ENCODE measurements at regions not wholly inside any gene's neighbourhood (a gene's known extent, or its start where the extent isn't known, plus 50 kb on each side); places are given as distances from the start of the nearest gene placed in this dataset.
A peak's percentile ranks its signal among the peaks of the same experiment; 100 is the strongest.

DNA sequence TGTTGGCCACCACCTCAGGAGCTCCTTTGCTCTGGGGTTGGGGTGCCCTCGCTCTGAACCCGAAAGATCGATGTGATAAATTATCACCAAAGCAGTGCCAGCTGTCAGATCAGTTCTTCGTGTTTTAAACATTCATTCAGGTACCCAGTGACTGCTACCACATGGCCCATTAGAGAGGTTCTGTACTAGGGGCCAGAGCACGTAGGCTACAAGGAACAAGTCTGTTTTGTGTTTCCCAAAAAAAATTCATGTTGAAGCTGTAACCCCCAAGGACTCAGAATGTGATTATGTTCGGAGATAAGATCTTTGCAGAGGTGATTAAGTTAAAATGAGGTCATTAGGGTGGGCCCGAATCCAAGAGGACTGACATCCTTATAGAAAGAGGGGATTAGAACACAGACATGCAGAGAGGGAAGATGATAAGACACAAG lies 526.9 kb downstream of the NPHP4 start:
- DNase-seq (ENCODE audit: low spot score) = no peak

DNA sequence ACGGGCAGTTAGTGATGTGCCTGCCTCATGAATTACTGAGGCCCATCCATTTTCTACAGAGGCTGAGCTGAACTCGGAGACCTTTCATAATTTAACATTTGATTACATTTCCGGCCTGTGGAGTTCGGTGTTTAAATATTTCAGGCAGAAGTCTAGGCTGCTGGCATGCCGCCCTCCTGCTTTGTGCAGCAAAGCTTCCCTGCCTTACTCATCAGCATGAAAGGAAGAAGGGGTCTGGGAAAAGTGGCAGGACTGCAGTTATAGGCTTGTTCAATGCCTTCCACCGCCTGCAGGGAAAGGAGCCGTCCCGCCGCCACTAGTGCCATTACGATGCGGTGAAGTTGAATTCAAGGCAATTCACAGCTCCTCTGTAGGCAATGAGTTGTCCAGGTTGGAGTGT lies 527.9 kb downstream of the NPHP4 start:
- DNase-seq (ENCODE audit: low spot score) = no peak

DNA sequence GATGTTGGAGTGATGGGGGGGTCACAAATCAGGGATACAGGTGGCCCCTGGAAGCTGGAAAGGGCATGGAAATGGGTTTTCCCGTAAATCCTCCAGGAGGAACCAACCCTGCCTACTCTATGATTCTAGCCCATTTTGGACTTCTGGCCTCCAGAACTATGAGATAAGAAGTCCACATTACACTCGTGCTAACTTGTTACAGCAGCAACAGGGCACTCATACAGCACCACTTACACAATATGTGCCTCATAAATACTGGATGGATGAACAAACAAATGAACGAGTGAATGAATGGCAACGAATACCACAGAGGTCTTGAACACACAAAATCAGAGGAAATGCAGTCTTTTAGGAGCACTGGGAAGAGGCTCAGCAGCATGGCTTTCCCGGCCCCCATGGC lies 531.3 kb downstream of the NPHP4 start:
- DNase-seq (ENCODE audit: low spot score) = no peak

DNA sequence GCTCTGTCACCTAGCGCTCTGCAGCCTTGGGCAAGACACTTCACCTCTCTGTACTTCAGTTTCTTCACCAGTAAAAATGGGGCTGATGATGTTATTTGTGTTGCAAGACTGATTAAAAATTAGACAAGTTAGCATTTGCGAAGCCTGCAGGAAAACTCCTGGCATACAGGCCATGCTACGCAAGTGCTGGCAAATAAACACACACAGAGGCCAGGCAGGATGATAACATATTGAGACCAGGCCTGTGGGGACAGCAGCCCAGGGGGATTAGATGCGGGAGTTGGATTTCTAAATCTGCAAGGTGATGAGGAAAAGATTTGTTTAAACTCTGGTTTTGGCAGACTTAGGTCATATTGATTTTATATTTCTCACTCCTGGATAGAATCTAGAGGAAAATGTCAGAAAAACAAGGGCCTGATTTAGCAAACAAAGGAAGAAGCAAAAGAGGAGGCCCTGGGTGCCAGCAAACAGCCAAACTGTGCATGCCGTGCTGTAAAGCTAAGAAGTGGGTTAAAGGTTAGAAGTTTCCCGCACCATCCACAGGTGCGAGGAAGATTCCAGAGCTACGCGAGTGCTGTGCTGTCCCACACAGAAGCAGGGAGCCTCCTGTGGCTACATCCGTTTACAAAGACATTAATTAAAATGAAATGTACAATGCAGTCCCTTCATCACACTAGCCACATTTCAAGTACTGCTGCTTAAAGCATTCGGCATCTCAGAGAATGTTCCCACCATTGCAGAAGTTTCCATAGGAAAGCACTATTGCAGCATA lies 532.2 kb downstream of the NPHP4 start:
- no peak for DNase-seq (ENCODE audit: low spot score)

DNA sequence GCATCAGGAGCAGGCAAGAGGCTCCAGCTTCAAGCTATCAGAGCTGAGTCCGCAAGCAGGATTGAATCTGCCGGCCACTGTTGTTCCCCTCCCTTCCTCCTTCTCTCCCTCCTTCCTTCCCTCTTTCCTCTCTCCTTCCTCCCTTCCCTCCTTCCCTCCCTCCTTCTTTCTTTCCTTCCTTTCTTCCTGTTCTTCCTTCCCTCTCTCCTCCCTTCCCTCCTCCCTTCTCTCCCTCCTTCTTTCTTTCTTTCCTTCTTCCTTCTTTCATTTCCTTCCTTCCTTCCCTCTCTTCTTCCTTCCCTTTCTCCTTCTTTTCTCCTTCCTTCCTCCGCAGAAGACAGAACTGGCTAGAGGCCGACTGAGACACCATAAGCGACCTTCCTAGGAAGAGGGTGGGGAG lies 534.0 kb downstream of the NPHP4 start:
- DNase-seq (ENCODE audit: low spot score) = no peak

DNA sequence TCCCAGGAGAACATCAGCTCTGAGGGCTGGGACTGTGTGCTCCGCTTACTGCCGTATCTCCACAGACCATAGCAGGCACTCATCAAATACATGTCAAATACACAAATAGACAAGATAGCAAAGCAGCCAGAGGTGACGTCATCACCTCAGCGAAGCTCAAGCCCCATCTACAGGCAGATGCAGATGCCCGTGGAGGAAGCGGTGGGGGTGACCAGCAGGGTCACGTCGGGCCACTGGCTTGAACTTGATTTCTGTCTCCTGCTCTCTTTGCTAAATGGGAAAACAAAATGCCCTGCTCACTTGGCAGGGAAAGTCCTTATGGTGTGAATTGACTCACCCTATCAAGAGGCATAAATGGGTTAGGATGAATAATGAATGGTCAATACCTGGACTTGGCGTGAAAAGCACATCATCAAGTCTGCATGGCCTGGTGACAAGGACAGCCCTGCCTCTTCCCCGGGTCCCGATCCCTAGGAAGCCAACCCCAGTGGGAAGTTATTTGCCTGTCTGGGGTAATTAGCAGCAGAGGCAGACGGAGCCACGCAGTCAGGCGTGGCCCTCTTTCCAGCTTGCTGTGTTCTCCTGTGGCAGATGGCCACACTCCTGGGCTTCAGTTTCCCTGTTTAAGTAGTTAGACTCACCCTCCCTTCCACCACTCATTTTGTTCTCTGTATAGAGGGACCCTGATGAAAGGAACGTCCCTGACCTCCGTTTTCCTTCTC lies 536.0 kb downstream of the NPHP4 start:
- DNase-seq (ENCODE audit: low spot score) = no peak

DNA sequence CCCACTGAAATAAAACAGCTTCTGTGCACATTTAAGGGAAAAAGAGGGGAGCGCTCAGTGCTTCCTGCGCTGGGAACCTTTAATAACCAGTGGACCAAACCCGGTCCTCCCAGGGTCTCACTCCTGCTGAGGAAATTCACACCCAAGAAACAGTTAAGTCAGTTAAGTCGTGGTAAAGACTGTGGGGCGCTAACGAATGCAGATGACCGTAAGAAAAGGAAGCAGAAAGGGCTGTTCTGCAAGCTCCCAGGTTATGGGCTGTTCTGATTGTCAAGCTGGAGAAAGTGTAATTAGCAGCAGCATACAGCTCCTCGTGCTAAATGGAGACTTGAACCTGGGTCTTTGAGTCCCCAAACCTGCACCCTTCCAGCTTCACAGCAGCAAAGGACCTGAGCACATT lies 536.6 kb downstream of the NPHP4 start:
- no peak for DNase-seq (ENCODE audit: low spot score)

DNA sequence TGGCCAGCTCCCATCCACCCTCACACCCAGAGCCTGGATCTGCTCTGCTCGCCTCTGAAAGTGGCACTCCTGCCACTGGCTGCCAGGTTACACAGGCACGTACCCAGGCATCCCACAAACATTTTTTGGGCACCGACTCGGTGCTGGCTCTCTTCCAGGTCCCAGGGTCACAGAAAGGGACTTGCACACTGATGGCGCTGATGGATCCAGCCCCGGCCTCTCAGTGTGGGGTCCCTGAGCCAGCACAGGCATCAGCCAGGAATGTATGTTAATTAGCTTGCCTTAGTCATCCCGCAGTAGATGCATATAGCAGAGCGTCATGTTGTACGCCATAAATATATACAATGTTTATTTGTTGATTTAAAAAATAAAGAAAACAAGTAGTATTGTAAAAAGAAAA lies 537.2 kb downstream of the NPHP4 start:
- no peak for DNase-seq (ENCODE audit: low spot score)

DNA sequence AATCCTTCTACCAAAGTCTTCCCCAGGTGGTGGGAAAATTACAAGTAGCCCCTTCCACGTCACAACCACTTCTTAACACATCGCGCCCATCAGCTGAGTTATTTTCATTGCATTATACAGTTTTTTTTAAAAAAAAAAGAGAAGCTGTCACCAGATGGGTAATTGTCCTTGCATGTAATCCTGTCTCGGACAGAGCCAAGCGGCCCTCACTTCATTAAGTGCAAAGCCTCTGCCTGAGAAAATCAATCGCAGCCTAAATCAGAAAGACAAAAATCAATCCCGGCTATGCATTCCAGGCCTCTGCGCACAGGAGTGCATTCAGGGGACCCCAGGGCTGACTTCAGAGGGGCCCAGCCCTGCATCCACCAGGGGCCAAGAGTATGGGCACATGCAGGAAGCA lies 538.9 kb downstream of the NPHP4 start:
- DNase-seq (ENCODE audit: low spot score) = no peak

DNA sequence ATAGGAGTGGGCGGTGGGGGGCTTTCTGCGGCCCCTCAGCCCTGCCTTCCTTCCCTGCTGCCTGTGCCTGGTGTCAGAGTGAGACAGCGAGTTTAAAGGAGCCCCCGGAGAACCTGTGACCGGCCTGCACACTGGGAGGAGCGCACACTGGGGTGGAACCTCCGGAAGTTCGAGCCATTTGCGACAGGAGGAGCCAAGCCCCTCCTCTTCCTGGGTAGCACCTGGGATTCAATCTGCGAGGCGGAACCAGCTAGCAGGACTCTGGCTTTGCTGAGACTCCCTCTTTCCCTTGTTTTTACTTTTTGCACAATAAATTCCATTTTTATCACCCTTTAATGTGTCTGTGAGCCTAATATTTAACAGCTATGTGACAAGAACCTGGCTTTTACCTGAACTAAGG lies 540.6 kb downstream of the NPHP4 start:
- DNase-seq (ENCODE audit: low spot score) = no peak

DNA sequence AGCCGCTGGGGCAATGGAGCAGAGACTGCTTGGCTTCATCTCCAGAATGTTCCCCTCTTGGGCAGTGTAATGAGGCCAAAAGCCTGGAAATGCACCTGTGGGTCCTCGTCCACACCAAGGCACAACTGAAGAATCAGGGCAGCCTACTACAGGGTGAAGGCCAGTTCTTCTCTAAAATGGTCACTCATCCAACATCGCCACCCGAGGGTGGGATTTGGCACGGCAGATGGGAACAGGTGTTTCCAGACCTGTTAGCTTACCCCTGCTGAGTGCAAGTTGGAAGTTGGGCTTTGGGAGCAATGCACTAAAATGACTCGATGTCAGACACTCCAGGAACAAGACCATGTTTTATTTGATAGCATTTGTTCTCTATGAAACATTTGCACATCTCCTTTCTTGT lies 543.7 kb downstream of the NPHP4 start:
- no peak for DNase-seq (ENCODE audit: low spot score)

DNA sequence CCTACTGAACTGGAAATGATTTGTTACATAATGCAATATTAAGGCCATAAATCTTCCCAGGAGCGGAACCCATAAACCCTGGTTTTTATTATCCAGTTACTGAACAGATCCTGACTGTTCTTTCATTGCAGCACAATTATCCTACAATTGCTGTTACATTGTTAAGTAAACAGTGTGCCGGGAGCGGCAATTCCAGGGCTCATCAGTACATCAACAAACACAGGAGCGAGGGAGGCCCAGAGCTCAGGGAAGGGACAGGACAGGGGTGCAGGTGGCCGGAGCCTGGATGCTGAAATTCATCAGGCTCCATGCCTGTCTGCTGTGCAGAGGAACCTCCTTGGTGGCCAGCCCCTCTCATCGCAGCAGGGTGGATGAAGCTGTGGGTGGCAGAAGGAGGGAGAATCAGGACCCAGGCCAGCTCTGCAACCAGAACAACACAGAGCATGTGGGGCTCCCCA lies 544.7 kb downstream of the NPHP4 start:
- no peak for DNase-seq (ENCODE audit: low spot score)

DNA sequence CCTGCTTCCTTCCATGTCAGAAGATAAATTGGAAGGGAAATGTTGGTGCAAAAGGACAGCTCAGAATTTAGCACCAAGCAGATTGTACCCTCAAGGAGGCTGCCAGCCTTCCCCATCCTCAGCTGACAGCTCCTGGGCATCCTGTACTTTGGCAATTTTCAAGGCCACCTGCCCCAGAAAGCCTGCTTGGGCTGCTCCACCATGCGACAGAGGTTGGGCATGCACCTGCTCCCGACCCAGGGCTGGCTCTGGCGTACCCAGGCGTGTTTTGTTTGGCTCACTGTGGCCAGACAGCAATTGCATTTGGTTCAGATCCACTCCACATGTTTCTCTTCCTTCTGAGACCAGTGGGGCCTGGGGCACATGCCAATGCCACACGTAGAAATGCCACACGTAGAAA lies 547.8 kb downstream of the NPHP4 start:
- DNase-seq (ENCODE audit: low spot score) = no peak

DNA sequence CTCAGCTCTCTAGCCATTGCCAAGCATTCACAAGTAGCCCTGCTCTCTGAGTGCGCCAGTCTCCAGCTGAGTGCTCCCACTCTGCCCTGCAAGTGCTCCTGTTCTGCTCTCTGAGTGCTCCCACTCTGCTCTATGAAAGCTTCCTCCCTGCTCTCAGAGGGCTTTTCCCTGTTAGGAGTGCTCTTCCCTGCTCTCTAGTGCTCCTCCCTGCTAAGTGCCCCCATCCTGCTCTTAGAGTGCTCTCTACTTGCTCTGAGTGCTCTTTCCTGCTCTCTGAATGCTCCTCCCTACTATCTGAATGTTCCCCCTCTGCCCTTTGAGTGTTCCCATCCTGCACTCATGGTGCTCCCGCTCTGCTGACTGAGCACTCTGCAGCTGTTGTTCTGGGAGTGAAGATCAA lies 555.4 kb downstream of the NPHP4 start:
- no peak for DNase-seq (ENCODE audit: low spot score)

DNA sequence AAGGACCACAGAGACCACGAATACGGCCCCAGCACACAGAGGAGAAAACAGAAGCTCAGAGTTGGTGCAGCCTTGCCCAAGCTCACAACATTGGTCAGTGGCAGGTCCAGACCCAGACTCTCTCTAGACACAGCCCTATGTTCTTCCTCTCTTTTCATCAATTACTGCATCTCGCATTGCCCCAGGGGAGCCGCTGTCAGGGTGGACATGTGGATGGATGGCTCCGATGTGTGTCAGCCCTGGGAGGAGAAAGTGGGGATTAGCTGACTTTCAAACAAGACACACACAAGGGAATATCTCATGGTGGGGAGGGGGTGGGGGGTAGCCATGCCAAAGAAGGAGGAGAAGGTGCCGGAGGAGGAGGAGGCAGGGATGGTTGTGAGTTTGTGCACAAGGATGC lies 556.8 kb downstream of the NPHP4 start:
- DNase-seq (ENCODE audit: low spot score) = no peak

DNA sequence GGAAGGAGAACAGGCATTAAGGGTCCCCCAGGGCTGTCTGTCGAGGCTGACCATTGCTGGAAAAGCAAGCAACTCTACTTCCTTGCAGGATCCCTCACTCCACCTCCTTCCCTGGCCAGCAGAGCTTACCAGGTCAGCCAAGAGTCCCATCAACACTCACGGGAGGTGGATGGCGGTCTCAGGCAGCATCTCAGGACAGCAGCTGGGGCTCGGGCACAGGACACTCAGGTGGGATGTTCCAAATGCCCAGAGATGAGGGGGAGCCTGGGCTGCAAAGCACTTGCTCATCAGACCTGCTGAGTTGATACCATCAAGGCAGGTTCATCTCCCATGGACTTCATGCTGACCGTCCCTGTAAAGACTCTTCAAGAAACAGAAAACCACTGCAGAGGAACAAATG lies 559.8 kb downstream of the NPHP4 start:
- DNase-seq (ENCODE audit: low spot score) = no peak

DNA sequence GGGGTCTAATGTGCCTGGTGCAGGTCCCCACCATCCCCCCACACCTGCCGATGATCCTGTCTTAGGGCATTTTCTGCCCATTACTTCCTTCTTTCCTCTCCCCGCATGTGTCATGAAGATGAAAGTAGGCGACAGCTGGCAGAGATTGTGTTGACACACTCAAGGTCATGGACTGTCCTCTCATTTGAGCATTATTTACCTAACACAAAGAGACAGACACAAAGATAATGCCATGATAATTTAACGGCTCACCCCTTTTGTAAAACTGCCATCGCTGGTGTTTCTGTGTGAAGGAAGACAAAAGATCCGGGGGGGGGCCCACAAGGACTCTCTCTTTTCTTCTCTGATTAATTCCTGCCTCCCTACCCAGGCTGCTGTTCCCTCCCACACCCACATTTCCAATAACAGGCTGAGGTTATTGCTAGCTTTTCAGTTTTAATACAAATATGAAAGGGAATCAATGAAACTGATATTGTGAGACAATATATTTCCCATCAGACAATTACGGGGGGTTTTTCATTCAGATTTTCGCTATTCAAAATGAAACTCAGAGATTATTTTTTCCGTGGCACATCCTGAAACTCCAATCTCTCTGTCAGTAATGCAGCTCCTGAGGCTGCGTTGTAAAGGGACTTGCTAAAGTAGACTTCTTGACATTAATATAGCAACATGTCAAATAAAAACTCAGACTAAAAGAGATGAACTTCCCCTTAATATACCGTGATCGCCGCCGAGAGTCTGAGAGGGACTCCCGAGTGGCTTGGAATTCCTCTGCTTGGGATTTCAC lies 561.1 kb downstream of the NPHP4 start:
- no peak for DNase-seq (ENCODE audit: low spot score)

DNA sequence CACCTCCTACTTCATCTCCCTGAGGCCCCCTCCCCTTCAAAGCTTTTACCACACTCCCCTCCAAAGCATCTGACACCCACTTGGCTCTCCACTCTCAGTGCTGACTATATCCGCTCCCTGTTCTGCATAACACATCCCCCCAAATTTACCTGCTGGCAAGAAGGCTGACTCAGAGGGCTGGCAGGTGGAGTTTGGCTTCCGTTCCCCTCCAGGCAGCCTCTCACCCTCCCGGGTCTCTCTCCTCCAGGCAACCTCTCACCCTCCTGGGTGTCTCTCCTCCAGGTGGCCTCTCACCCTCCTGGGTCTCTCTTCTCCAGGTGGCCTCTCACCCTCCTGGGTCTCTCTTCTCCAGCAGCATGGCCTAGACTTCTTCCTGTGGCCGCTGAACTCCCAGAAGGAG lies 562.1 kb downstream of the NPHP4 start:
- DNase-seq (ENCODE audit: low spot score) = no peak

DNA sequence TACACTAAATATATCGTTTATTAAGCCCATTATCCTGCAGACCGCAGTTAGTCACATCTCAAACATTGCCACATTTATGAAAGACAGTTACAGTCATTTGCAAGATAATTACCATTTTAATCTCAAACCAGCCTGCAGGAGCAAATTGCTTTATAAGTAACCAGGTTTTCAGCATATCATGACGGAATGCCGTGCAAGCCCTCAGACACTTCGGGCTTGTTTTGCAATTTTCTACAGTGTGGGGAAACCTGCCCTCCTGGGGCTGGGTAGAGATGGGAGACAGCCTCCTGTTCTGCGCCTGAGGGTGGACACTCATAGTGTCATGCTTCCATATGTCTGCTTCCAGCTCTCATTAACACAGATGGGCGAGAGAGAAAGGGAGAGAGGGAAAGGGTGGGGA lies 563.9 kb downstream of the NPHP4 start:
- DNase-seq (ENCODE audit: low spot score) = no peak

DNA sequence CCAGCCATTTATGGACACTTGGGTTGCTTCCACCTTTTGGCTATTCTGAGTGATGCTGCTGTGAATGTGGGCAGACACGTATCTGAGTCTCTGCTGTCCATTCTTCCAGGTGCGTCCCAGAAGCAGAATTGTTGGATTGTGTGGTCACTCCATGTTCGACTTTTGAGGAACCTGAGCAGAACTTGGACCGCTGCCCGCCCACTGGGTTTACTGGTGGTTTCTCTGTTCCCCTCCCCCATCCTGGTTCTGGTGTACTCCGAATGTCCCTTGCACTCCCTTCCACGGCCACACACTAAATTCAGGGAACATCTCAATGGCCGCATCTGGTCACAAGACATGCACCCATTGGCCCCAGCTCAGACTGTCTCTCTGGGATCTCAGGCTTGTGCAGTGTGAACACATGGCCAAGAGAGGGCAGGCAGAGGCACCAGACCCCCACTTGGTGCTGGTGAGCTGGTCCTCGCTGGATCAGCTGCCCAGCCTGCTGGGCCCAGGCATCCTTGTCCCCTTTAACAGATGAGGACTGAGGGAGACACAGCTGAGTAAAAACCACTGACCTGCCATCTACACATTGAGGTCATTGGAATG lies 565.1 kb downstream of the NPHP4 start:
- DNase-seq (ENCODE audit: low spot score) = no peak

DNA sequence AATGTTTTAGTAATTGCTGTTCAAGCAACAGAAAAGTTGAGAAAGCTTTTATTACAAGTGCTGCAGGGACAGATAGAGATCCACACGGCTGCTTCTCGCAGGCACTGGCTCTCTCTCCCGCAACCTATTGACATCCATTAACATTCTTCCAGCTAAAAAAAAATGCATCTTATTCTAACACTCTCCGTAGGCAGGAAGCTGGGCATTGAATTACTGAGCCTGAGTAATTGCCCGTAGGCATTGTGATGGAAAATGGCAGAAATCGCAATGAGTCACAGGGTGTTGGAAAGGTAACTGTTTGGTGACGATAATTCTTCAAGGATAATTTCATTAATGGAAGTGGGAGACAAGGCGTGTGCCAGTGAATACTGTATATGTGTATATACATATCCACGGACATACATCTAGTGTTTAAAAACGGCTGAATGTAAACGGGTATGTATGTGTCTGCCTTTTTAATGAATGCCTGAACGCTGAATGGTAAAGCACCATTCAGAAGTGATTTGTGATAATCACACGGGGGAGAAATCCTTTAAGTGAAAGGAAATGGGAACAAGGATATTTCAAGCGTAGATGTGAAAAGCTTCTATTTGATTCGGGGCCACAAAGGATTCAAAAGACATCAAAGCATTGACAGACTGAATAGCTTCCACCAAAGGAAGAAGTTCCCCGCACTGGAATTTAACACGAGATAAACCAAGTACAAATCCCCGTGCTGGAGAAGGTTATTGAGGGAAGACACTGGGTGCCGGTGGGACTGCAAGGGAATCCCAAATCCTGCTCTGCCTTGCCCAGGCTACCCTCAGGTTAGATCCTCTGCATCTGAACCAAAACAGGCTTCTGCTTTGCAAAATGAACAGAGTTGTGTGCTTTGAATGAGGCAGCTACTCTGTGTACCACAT lies 567.2 kb downstream of the NPHP4 start:
- DNase-seq (ENCODE audit: low spot score) = peak; percentile 32

DNA sequence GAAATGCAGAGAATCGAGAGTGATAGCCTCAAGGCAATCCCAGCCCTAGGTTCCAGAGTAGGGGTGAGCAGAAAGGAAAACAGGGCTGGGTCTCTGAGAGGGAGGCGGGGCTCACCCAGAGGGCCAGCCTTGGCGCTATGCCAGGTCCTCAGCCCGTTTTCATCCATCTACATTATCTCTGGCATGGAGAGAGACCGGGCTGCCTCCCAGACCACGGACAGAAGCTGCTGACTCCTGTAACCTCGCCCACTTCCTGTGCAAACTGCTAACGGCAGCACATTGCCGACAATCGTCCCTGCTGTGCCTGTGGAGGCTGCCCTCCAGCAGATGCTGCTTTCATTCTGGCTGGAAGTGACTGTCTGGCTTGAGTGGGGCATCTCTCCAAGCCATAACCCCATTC lies 569.1 kb downstream of the NPHP4 start:
- no peak for DNase-seq (ENCODE audit: low spot score)

All from kidney capillary endothelial cell (primary cell).